ENCODE measurements at regions not wholly inside any gene's neighbourhood (a gene's known extent, or its start where the extent isn't known, plus 50 kb on each side); places are given as distances from the start of the nearest gene placed in this dataset.
"Not testable (repeated sequence)": the region's sequence is repeated elsewhere in the genome, so short reads cannot be mapped to it uniquely, and the experiment has no call there.

DNA sequence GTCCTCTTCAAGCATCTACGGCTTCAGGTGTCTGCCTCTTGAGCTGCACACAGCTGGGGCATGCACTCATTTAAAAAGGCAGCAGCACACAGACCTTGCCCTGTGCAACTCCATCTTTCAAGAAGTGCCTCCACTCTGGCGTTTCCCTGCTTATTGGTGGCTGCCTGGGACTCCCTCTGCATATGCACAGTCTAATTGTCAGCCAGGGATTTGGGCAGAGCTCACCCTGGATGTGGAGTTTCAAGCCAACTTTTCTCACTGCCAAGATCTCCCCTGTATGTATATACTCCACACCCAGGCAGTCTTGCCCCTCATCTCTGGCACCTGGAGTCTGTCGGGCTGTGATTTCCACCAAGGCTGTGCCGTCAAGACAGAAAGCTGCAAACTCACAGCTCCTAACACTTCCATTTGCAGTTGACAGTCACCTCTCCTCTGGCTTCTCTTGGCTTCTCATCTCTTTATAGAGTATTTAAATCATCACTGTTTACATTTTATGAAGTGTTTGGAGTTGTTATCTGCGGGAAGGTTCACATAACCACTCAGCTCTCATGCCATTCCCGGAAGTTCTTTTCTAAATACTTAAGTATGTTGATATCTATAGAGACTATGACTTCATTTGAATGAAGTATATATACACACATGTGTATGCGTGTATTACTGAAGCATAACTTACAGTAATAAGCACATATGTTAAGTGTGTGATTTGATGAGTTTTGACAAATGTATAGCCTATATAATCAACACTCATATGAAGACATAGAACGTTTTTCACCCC, 128.2 kb downstream of the NPIPB11 start:
- DNase-seq (ENCODE audit: low spot score); H3K4me1 Mint-ChIP-seq (ENCODE audit: low read depth); H3K27me3 Mint-ChIP-seq (ENCODE audit: insufficient read depth); H3K27ac Mint-ChIP-seq; H3K9me3 Mint-ChIP-seq; intact Hi-C loops (cut with micrococcal nuclease); H3K36me3 Mint-ChIP-seq (ENCODE audit: low read depth); H3K4me3 Mint-ChIP-seq: not testable (repeated sequence)

GRCh38 chr16:29276446-29276845, 130.1 kb downstream of the NPIPB11 start:
- H3K4me3 Mint-ChIP-seq; H3K4me1 Mint-ChIP-seq (ENCODE audit: low read depth); H3K27me3 Mint-ChIP-seq (ENCODE audit: insufficient read depth); H3K27ac Mint-ChIP-seq; intact Hi-C loops (cut with micrococcal nuclease); H3K9me3 Mint-ChIP-seq; DNase-seq (ENCODE audit: low spot score); H3K36me3 Mint-ChIP-seq (ENCODE audit: low read depth): not testable (repeated sequence)

DNA sequence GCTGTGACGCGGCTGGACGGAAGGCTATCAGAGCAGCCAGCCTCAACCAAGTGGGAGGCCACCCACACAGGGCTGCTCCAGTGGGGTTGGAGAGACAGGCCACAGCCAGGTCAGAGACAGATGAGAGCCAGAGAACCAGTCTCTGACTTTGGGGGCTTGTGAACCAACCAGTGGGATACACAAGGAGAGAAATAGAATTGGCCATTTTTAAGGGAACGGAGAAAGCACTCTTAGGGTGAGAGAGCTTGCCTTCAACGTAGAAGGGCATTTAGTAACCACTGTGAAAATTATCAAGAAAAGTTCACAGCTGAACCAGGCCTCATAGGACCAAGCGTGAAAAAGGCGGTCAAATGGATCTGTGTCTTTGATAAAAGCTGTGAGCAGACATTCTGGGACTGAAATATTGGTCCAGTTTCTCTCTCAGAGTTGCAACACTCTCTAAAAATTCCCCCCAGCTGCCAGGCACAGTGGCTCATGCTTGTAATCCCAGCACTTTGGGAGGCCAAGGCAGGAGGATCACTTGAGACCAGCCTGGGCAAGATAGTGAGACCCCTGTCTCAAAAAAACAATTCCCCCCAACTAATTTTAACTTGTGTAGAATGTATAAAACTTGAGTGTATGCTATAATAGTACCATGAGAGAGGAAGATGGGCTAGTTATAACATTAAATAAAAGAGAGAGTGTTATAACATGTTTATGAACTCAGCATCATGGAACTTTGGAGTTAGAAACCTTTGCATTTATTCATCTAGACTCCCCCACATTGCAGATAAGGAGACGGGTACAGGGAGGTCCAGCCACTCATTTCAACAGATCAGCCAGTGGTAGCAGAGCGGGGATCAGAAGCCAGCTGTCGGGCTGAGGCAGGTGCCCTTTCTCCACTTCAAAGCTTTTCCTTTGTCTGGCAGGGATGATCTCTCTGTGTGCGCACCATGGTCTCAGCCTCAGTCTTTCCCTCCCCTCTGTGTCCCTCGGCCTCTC, 132.2 kb downstream of the NPIPB11 start:
- DNase-seq (ENCODE audit: low spot score); intact Hi-C loops (cut with micrococcal nuclease); H3K27ac Mint-ChIP-seq; H3K27me3 Mint-ChIP-seq (ENCODE audit: insufficient read depth); H3K4me1 Mint-ChIP-seq (ENCODE audit: low read depth); H3K36me3 Mint-ChIP-seq (ENCODE audit: low read depth); H3K9me3 Mint-ChIP-seq; H3K4me3 Mint-ChIP-seq: not testable (repeated sequence)

GRCh38 chr16:29273298-29274054, 133.0 kb downstream of the NPIPB11 start:
- H3K4me3 Mint-ChIP-seq; DNase-seq (ENCODE audit: low spot score); H3K27ac Mint-ChIP-seq; intact Hi-C loops (cut with micrococcal nuclease); H3K9me3 Mint-ChIP-seq; H3K27me3 Mint-ChIP-seq (ENCODE audit: insufficient read depth); H3K4me1 Mint-ChIP-seq (ENCODE audit: low read depth); H3K36me3 Mint-ChIP-seq (ENCODE audit: low read depth): not testable (repeated sequence)

DNA sequence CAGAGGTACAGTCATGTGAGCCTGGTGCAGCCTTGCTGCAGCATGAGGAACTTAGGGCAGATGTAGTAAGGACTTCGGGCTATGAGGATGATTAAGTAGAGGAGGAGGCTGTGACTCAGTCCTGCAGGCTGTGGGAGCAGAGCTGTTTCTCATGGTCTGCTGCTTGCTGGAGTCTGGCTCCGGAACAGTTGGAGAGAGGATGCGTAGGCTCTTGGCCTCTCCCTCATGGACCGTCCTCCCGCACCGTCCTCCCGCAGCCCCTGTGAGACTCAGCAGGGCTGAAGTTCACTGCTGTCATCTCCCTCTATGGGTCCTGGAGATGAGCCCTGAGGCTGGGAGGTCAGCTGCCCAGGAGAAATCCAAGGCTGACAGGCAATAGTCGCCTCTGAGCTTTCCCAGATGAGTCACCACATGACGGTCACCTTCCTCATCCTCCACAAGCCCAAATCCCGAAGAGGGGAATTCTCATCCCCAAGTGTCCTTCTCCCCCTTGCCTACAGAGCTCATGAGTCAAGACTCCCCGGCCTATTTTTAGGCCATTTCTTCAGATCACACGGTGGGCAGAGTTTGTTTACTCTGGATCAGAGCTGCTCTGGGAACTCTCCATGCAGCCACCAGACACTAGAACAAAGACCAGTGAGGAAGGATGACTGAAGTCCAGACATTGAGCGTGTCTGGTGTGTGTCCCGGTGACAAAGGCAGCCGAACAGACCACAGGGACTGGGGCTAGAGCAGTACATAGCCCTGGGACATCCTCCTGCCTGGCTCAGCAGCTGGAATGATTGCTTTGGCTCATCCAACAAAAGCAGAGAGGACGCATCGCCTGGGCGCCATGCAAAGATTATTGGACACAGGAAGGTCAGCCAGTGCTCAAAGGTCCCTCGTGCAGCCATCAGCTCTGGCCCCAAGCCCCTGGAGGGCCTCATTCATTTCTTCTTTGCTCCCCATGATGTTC, 134.5 kb downstream of the NPIPB11 start:
- DNase-seq (ENCODE audit: low spot score); H3K36me3 Mint-ChIP-seq (ENCODE audit: low read depth); H3K4me3 Mint-ChIP-seq; H3K27ac Mint-ChIP-seq; H3K4me1 Mint-ChIP-seq (ENCODE audit: low read depth); intact Hi-C loops (cut with micrococcal nuclease); H3K27me3 Mint-ChIP-seq (ENCODE audit: insufficient read depth); H3K9me3 Mint-ChIP-seq: not testable (repeated sequence)

GRCh38 chr16:29270923-29271322, 135.6 kb downstream of the NPIPB11 start:
- DNase-seq (ENCODE audit: low spot score); H3K4me3 Mint-ChIP-seq; H3K27me3 Mint-ChIP-seq (ENCODE audit: insufficient read depth); H3K4me1 Mint-ChIP-seq (ENCODE audit: low read depth); H3K36me3 Mint-ChIP-seq (ENCODE audit: low read depth); H3K9me3 Mint-ChIP-seq; intact Hi-C loops (cut with micrococcal nuclease); H3K27ac Mint-ChIP-seq: not testable (repeated sequence)

- intact Hi-C loops (cut with micrococcal nuclease); H3K27me3 Mint-ChIP-seq (ENCODE audit: insufficient read depth); H3K27ac Mint-ChIP-seq; H3K4me1 Mint-ChIP-seq (ENCODE audit: low read depth); DNase-seq (ENCODE audit: low spot score); H3K9me3 Mint-ChIP-seq; H3K4me3 Mint-ChIP-seq; H3K36me3 Mint-ChIP-seq (ENCODE audit: low read depth): not testable (repeated sequence)
Observed at GRCh38 chr16:29270033-29270432, 136.5 kb downstream of the NPIPB11 start.

DNA sequence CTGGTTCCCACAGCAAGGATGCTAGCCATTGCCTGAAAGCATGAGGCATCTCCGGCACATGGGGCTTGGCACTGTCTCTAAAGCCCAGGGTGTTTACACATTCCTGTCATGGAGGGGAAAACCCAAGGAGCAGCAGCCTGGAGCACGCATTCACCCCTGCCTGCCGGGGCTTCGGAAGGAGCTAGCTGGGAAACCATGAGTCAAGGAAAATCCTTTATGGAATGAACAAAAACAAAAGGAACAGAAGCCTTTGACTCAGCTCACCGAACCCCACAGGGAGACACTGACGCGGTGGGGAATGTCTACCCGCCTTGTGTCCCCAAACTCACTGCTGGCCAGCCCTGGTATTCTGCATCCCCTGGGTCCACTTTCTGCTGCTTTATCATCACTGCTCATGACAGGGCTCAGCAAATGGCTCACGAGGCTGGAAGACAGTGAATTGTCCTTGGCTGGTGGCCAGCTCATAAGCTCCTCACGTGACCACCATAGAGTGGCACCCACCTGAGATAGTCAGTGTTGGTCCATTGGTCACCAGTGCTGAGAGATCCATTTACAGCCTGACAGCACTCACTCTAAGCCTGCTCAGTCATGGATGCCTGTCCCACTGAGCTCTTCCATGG, 137.2 kb downstream of the NPIPB11 start:
- H3K4me1 Mint-ChIP-seq (ENCODE audit: low read depth); H3K27ac Mint-ChIP-seq; H3K36me3 Mint-ChIP-seq (ENCODE audit: low read depth); H3K9me3 Mint-ChIP-seq; H3K4me3 Mint-ChIP-seq; H3K27me3 Mint-ChIP-seq (ENCODE audit: insufficient read depth); DNase-seq (ENCODE audit: low spot score); intact Hi-C loops (cut with micrococcal nuclease): not testable (repeated sequence)

DNA sequence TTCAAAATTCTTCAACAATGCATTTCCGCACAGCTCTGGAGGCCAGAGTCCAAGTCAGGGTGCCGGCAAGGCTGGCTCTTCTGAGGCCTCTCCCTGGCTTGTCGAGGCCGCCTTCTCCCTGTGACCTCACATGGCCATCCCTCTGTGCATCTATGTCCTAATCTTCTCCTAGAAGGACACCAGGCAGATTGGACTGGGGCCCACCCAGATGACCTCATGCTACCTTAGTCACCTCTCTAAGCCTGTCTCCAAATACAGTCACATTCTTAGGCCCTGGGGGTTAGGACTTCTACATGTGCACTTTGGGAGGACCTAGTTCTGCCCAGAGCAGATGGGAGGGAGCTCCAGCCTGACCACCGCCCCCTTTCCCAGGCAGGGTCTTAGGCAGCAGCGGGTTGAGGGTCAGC, 137.7 kb downstream of the NPIPB11 start:
- H3K27me3 Mint-ChIP-seq (ENCODE audit: insufficient read depth); H3K36me3 Mint-ChIP-seq (ENCODE audit: low read depth); H3K4me1 Mint-ChIP-seq (ENCODE audit: low read depth); DNase-seq (ENCODE audit: low spot score); intact Hi-C loops (cut with micrococcal nuclease); H3K27ac Mint-ChIP-seq; H3K9me3 Mint-ChIP-seq; H3K4me3 Mint-ChIP-seq: not testable (repeated sequence)

- H3K4me1 Mint-ChIP-seq (ENCODE audit: low read depth); H3K27me3 Mint-ChIP-seq (ENCODE audit: insufficient read depth); H3K4me3 Mint-ChIP-seq; intact Hi-C loops (cut with micrococcal nuclease); H3K9me3 Mint-ChIP-seq; H3K27ac Mint-ChIP-seq; DNase-seq (ENCODE audit: low spot score); H3K36me3 Mint-ChIP-seq (ENCODE audit: low read depth): not testable (repeated sequence)
Observed at GRCh38 chr16:29268348-29268747, 138.2 kb downstream of the NPIPB11 start.

- H3K9me3 Mint-ChIP-seq; H3K4me3 Mint-ChIP-seq; H3K36me3 Mint-ChIP-seq (ENCODE audit: low read depth); intact Hi-C loops (cut with micrococcal nuclease); H3K4me1 Mint-ChIP-seq (ENCODE audit: low read depth); DNase-seq (ENCODE audit: low spot score); H3K27ac Mint-ChIP-seq; H3K27me3 Mint-ChIP-seq (ENCODE audit: insufficient read depth): not testable (repeated sequence)
Observed at GRCh38 chr16:29267891-29268290, 138.6 kb downstream of the NPIPB11 start.
